ENCODE measurements at regions not wholly inside any gene's neighbourhood (a gene's known extent, or its start where the extent isn't known, plus 50 kb on each side); places are given as distances from the start of the nearest gene placed in this dataset.

DNA sequence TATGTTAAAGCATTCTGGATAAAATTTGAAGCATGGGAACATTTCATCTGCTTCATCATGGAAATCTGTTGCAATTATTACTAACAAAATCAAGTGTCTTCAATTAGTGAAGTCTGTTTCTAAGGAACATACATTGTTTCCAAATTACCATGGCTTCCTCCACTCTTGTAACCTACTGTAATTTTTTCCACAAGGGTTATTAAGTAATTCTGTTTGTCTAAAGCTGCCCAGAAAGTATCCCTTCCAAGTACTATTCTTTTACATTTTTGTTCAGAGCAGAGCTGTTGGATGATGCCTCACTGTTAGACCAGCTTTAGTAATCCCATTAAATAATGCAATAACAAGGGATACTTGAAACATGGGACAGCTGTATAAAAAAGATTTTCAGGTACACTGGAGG, 483.5 kb upstream of the CD180 start:
- Histone ChIP-seq H3K27ac (ENCODE audit: insufficient read depth, low read depth, low read length) (no peak overlapping the region), H3K9me3 (replicated peaks; ENCODE audit: control insufficient read depth, insufficient read depth, low read length) (no peaks in the 10 kb centered on the region), H2AFZ (ENCODE audit: low read depth, low read length) (no peak overlapping the region), H3K36me3 (ENCODE audit: control insufficient read depth in 2 of 2, extremely low read depth in 1 of 2, insufficient read depth in 2 of 2, low read length in 2 of 2) (no peaks in the 10 kb centered on the region), H3K79me2 (ENCODE audit: control insufficient read depth, insufficient read depth, low read length) (no peaks in the 10 kb centered on the region), H3K9me1 (replicated peaks; ENCODE audit: control insufficient read depth, extremely low read depth, insufficient read depth, low read length) (no peaks in the 10 kb centered on the region), H3K4me2 (ENCODE audit: insufficient read depth, low read length) (no peak overlapping the region), H3K4me1 (ENCODE audit: control insufficient read depth, extremely low read depth, insufficient read depth, low read length) (no peaks in the 10 kb centered on the region), H3K9ac (replicated peaks; ENCODE audit: extremely low read depth, insufficient read depth, low read length) (no peak overlapping the region), H4K20me1 (replicated peaks; ENCODE audit: control insufficient read depth, extremely low read depth, insufficient read depth, low read length) (no peaks in the 10 kb centered on the region), H3K27me3 (ENCODE audit: control insufficient read depth in 2 of 2, insufficient read depth in 2 of 2, low read length in 2 of 2) (no peaks in the 10 kb centered on the region), H3K4me3 (replicated peaks in 1 of 3; ENCODE audit: insufficient read depth in 1 of 3, low read depth in 1 of 3, low read length in 3 of 3) (no peak overlapping the region)
- ChIA-PET CTCF (interaction anchor here (0.6 kb wide), 1 partner anchor 592 kb away, joined by 3 read pairs; no protein-coding TSS in a partner anchor), POLR2A (no interaction called here)
- no peak for DNase-seq (ENCODE audit: low read depth, low spot score)
- dilution Hi-C loops (cut with MboI; ENCODE audit: extremely low pct_ligation_motif_present, low sequenced_read_pairs) (no loop called here), intact Hi-C loops (cut with micrococcal nuclease) (no loop called here)
- no TSS peak for BruUV-seq (replicated peaks)
- FAIRE-seq: no peak
- TF ChIP-seq EZH2 (IDR thresholded peaks at IDR 0.05; ENCODE audit: borderline replicate concordance, low read depth, low read length, severe bottlenecking) (no peak), FOS (IDR thresholded peaks at IDR 0.05; ENCODE audit: borderline replicate concordance, insufficient read depth, low read length) (no peak), MYC (IDR thresholded peaks at IDR 0.05; ENCODE audit: low read depth, low read length) (no peak), POLR2A (IDR thresholded peaks at IDR 0.05; ENCODE audit: low read depth, low read length) (no peak), POLR2AphosphoS5 (IDR thresholded peaks at IDR 0.05; ENCODE audit: insufficient read depth, low read depth, low read length) (no peak), JUN (IDR thresholded peaks at IDR 0.05; ENCODE audit: borderline replicate concordance, insufficient read depth, insufficient read length, low read depth) (no peak), GATA2 (IDR thresholded peaks at IDR 0.05; ENCODE audit: insufficient read depth, insufficient read length, low read depth, low read length) (no peak)
- TF ChIP-seq, protein P1, sequence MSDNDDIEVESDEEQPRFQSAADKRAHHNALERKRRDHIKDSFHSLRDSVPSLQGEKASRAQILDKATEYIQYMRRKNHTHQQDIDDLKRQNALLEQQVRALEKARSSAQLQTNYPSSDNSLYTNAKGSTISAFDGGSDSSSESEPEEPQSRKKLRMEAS (IDR thresholded peaks at IDR 0.05; ENCODE audit: insufficient read depth, insufficient read length): no peak
- TF ChIP-seq, protein P2, sequence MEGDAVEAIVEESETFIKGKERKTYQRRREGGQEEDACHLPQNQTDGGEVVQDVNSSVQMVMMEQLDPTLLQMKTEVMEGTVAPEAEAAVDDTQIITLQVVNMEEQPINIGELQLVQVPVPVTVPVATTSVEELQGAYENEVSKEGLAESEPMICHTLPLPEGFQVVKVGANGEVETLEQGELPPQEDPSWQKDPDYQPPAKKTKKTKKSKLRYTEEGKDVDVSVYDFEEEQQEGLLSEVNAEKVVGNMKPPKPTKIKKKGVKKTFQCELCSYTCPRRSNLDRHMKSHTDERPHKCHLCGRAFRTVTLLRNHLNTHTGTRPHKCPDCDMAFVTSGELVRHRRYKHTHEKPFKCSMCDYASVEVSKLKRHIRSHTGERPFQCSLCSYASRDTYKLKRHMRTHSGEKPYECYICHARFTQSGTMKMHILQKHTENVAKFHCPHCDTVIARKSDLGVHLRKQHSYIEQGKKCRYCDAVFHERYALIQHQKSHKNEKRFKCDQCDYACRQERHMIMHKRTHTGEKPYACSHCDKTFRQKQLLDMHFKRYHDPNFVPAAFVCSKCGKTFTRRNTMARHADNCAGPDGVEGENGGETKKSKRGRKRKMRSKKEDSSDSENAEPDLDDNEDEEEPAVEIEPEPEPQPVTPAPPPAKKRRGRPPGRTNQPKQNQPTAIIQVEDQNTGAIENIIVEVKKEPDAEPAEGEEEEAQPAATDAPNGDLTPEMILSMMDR (IDR thresholded peaks at IDR 0.05; ENCODE audit: extremely low read depth in 1 of 2, insufficient read depth in 1 of 2, low read depth in 1 of 2, low read length in 2 of 2): no peak

Measured in endothelial cell of umbilical vein (primary cell).